Activated CD8-positive, alpha-beta T cell treated with anti-CD3 and anti-CD28 coated beads for 36 hours (primary cell): ENCODE measurements at regions not wholly inside any gene's neighbourhood (a gene's known extent, or its start where the extent isn't known, plus 50 kb on each side); places are given as distances from the start of the nearest gene placed in this dataset.

Source experiments
- ATAC-seq: fragments of 200-7000 bp; cut with Tn5 transposase; one replicate; pipeline ENCODE4 v1.10.0; 2021; ENCODE audit warnings: mild to moderate bottlenecking, moderate library complexity
- CTCF ChIA-PET: fragments of 350-600 bp; sonication (Branson Sonifier 250); formaldehyde crosslinking; loops from one replicate; lab custom pipeline; 2021; ENCODE audit warnings: antibody characterized with exemption; lab: Charles Lee
- POLR2A ChIA-PET: fragments of 350-600 bp; sonication (Branson Sonifier 250); formaldehyde crosslinking; loops from one replicate; lab custom pipeline; 2021; ENCODE audit warnings: antibody characterized with exemption; lab: Charles Lee
- DNase-seq: peaks from one replicate; pipeline ENCODE4 v3.0.0-alpha.2; 2020
- H3K27ac Mint-ChIP-seq: one replicate; pipeline ENCODE4 v1.8.0; 2021; ENCODE audit warnings: mild to moderate bottlenecking, mixed read lengths
- H3K27me3 Mint-ChIP-seq: one replicate; pipeline ENCODE4 v1.8.0; 2021; ENCODE audit warnings: mixed read lengths
- H3K36me3 Mint-ChIP-seq: one replicate; pipeline ENCODE4 v1.8.0; 2021; ENCODE audit warnings: low read depth, mixed read lengths
- H3K4me1 Mint-ChIP-seq: one replicate; pipeline ENCODE4 v1.8.0; 2021; ENCODE audit warnings: low read depth, mixed read lengths
- H3K4me3 Mint-ChIP-seq: one replicate; pipeline ENCODE4 v1.8.0; 2021; ENCODE audit warnings: mild to moderate bottlenecking, moderate library complexity, mixed read lengths
- H3K9me3 Mint-ChIP-seq: one replicate; pipeline ENCODE4 v1.8.0; 2021; ENCODE audit warnings: mixed read lengths
- intact Hi-C: fragments of 100-400 bp; cut with micrococcal nuclease; formaldehyde crosslinking; loops from one replicate; pipeline ENCODE4 v1.10.0; 2022
- TF ChIP-seq, protein P1 (sequence below): fragments of 200-600 bp; IDR thresholded peaks from one replicate; pipeline ENCODE4 v1.8.0; 2022; ENCODE audit warnings: antibody characterized with exemption, mild to moderate bottlenecking

DNA sequence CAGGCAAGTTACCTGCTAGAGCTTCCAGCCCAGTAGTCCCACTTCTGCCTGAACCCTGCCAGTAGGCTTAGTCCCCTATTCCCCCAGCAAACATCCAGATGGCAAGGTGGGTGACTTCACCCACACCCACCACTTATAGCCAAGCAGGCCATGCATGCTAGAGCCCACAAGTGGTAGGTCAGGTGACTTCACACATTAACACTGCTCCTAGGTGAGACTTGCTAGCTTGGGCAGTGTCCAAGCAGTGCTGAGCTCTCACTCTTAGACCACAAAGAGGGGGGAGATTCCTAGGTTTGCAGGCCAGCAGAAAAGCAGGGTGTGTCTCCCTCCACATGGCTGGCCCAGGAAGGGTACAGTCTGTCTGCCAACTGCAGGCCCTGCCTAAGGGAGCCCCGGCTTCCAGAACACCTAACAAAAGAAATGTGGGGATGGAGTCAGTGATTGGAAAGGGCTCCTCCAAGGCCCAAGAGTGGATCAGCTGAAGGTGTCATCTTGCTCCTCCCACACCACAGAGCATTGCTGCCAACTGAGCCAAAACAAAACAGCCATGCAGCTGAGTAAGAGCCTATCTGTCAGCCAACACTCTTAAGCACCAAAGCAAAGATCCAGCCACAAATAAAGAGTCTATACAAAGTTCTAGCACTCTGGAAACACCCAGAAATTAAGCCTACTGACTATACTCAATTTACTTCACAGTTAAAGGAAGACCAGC, 158.1 kb upstream of the USP38 start:
- Mint-ChIP-seq H3K27ac (no peak overlapping the region), H3K27me3 (peaks cover 6% of the 10 kb centered on the region), H3K36me3 (no peaks in the 10 kb centered on the region), H3K4me1 (no peaks in the 10 kb centered on the region), H3K9me3 (peaks cover 9% of the 10 kb centered on the region), H3K4me3 (no peak overlapping the region)
- ChIA-PET CTCF (interaction anchor here (0.9 kb wide), 1 partner anchor 12 kb away, joined by 3 read pairs; no protein-coding TSS in a partner anchor), POLR2A (no interaction called here)
- ATAC-seq (no peak), DNase-seq (no peak)
- TF ChIP-seq, protein P1, sequence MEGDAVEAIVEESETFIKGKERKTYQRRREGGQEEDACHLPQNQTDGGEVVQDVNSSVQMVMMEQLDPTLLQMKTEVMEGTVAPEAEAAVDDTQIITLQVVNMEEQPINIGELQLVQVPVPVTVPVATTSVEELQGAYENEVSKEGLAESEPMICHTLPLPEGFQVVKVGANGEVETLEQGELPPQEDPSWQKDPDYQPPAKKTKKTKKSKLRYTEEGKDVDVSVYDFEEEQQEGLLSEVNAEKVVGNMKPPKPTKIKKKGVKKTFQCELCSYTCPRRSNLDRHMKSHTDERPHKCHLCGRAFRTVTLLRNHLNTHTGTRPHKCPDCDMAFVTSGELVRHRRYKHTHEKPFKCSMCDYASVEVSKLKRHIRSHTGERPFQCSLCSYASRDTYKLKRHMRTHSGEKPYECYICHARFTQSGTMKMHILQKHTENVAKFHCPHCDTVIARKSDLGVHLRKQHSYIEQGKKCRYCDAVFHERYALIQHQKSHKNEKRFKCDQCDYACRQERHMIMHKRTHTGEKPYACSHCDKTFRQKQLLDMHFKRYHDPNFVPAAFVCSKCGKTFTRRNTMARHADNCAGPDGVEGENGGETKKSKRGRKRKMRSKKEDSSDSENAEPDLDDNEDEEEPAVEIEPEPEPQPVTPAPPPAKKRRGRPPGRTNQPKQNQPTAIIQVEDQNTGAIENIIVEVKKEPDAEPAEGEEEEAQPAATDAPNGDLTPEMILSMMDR = no peak
- intact Hi-C loops = no loop called here

DNA sequence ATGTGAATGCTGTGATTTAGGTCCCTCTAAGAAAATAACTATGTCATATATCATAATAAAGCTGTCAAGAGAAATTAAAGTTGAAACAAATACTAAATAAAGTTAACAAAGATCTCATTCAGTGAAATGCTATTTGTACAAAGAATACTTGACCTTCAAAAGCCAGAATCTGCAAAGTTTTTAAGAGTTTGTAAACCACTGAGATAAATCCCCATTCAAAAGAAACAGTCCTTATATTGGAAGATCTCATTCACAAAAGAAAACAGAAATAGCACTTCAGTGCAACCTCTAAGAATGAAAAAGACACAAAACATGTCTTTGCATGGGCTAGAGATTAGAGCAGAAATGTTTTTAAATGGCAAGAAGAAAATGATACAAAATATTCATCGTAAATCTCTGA, 149.1 kb upstream of the USP38 start:
- H3K27ac Mint-ChIP-seq = no peak overlapping the region
- no peaks in the 10 kb centered on the region for H3K4me1 Mint-ChIP-seq
- ATAC-seq (no peak), DNase-seq (no peak)
- H3K36me3 Mint-ChIP-seq = no peaks in the 10 kb centered on the region
- peaks cover 3% of the 10 kb centered on the region for H3K9me3 Mint-ChIP-seq
- H3K27me3 Mint-ChIP-seq = peaks cover 2% of the 10 kb centered on the region
- TF ChIP-seq, protein P1 = no peak
- intact Hi-C loops = no loop called here
- POLR2A ChIA-PET = no interaction called here
- no peak overlapping the region for H3K4me3 Mint-ChIP-seq
- CTCF ChIA-PET = no interaction called here

DNA sequence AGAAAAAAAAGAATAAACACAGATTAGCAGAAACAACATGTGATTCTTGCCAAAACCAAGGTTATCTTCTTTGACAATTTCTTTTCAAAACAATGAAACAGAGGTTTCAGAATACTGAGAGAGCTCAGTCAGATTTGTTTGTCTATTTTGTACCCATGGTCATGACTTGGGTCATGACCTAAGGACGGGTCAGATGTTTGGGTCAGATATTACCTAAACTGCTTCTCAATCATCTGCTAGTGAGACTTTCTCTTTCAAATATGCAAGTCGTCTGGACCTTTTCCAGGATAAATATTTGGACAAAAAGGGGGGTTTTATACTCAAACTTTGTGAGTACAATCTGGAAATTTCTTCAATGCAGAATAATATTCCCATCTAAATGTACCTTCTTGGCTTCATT, 148.3 kb upstream of the USP38 start:
- TF ChIP-seq, protein P1 = no peak
- ATAC-seq (no peak), DNase-seq (no peak)
- Mint-ChIP-seq H3K27me3 (peaks cover 2% of the 10 kb centered on the region), H3K36me3 (no peaks in the 10 kb centered on the region), H3K4me1 (no peaks in the 10 kb centered on the region), H3K9me3 (peaks cover 3% of the 10 kb centered on the region), H3K27ac (no peak overlapping the region), H3K4me3 (no peak overlapping the region)
- POLR2A ChIA-PET = no interaction called here
- CTCF ChIA-PET = no interaction called here
- intact Hi-C loops = no loop called here

DNA sequence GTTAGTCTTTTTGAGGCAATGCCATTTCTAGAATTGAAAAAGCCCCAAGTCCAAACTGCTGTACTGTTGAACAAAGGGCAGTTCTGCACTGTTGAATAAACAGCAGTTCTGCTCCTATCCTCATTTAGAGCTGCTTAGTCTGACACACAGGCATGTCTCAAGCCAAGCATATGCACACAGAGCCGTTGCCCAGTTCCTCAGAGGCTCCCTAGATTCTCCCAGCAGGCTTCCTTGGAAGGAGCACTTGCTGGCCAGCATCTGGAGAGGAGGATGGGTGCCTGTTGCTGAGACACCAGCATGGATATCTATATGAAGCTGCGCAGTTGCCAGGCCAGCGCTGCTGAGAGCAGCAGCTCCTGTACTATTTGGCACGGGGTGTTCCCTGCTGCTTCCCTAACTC, 138.3 kb upstream of the USP38 start:
- DNase-seq (no peak), ATAC-seq (no peak)
- H3K9me3 Mint-ChIP-seq = no peaks in the 10 kb centered on the region
- ChIA-PET CTCF (no interaction called here), POLR2A (no interaction called here)
- H3K27ac Mint-ChIP-seq = no peak overlapping the region
- TF ChIP-seq, protein P1 = no peak
- H3K4me3 Mint-ChIP-seq = no peak overlapping the region
- H3K36me3 Mint-ChIP-seq = no peaks in the 10 kb centered on the region
- H3K4me1 Mint-ChIP-seq = no peaks in the 10 kb centered on the region
- intact Hi-C loops = no loop called here
- no peaks in the 10 kb centered on the region for H3K27me3 Mint-ChIP-seq

DNA sequence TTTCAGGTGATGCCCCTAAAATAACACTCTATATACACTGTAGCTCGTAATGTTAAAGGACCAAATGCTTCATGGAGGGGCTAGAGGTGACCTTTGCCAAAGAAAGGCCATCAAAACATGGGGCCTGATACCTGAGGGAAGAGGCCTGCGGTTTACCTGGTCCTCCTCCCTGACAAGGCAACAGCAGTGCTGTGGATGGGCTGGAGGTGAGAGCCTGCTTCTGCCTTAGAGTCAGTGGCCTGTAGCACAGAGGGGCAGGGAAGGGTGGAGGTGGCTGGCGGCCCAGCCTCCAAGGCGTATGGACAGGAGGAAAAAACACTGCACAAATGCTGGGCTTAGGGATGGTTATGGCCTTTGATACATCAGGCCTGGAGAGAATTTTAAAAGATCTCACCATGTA, 137.8 kb upstream of the USP38 start:
- H3K27me3 Mint-ChIP-seq = no peaks in the 10 kb centered on the region
- intact Hi-C loops = no loop called here
- ATAC-seq = no peak

More for the DNA sequence above, 137.8 kb upstream of the USP38 start:
- Mint-ChIP-seq H3K4me1 (no peaks in the 10 kb centered on the region), H3K27ac (no peak overlapping the region), H3K36me3 (no peaks in the 10 kb centered on the region), H3K4me3 (no peak overlapping the region), H3K9me3 (no peaks in the 10 kb centered on the region)
- ChIA-PET CTCF (no interaction called here), POLR2A (no interaction called here)
- DNase-seq = no peak
- TF ChIP-seq, protein P1 = no peak
